Activated B cell treated with CpG ODN at 0.5 μM for 24 hours (primary cell): ENCODE measurements at regions not wholly inside any gene's neighbourhood (a gene's known extent, or its start where the extent isn't known, plus 50 kb on each side); places are given as distances from the start of the nearest gene placed in this dataset.

Experiments used
- ATAC-seq: fragments of 200-7000 bp; cut with Tn5 transposase; one replicate; pipeline ENCODE4 v1.10.0; 2021; ENCODE audit warnings: low read depth, mild to moderate bottlenecking, moderate library complexity
- CTCF ChIA-PET: fragments of 350-600 bp; sonication (Branson Sonifier 250); formaldehyde crosslinking; loops from one replicate; lab custom pipeline; 2021; ENCODE audit warnings: antibody characterized with exemption; lab: Charles Lee
- POLR2A ChIA-PET: fragments of 350-600 bp; sonication (Branson Sonifier 250); formaldehyde crosslinking; loops from one replicate; lab custom pipeline; 2021; ENCODE audit warnings: antibody characterized with exemption; lab: Charles Lee
- DNase-seq: peaks from one replicate; pipeline ENCODE4 v3.0.0; 2022
- H3K27ac Mint-ChIP-seq: one replicate; pipeline ENCODE4 v1.8.0; 2020; ENCODE audit warnings: mixed read lengths
- H3K27me3 Mint-ChIP-seq: one replicate; pipeline ENCODE4 v1.8.0; 2021; ENCODE audit warnings: mixed read lengths
- H3K36me3 Mint-ChIP-seq: one replicate; pipeline ENCODE4 v1.8.0; 2021; ENCODE audit warnings: low read depth, mixed read lengths
- H3K4me1 Mint-ChIP-seq: one replicate; pipeline ENCODE4 v1.8.0; 2021; ENCODE audit warnings: mixed read lengths
- H3K4me3 Mint-ChIP-seq: one replicate; pipeline ENCODE4 v1.8.0; 2020; ENCODE audit warnings: mild to moderate bottlenecking, mixed read lengths
- H3K9me3 Mint-ChIP-seq: one replicate; pipeline ENCODE4 v1.8.0; 2020; ENCODE audit warnings: mixed read lengths
- intact Hi-C: fragments of 100-400 bp; cut with micrococcal nuclease; formaldehyde crosslinking; loops from one replicate; pipeline ENCODE4 v1.15.1; 2024
- TF ChIP-seq, protein P1 (sequence below): fragments of 200-600 bp; IDR thresholded peaks from one replicate; pipeline ENCODE4 v1.8.0; 2022; ENCODE audit warnings: antibody characterized with exemption, mild to moderate bottlenecking

DNA sequence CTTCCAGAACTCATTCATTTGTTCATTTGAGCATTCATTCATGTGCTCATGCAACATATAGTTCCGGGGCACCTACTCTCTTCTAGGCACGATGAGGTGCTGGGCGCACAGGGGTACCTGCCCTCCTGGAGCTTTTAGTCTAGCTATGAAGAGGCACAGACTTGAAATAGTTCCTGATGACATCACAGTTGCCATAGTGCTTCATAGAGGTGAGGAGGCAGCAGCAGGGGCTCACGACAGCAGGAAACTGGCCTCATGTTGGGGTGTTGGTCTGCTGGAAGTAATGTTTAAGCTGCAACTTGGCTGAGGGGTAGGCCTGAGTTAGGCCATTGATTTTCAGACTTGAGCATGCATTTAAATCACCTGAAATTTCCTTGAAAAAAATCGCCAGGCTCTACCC is 195.5 kb downstream of the PHETA1 start:
- H3K27me3 Mint-ChIP-seq: peaks cover 20% of the 10 kb centered on the region
- H3K27ac Mint-ChIP-seq: no peak overlapping the region
- CTCF ChIA-PET: no interaction called here
- no peak for DNase-seq
- POLR2A ChIA-PET: no interaction called here
- no peak for ATAC-seq
- H3K36me3 Mint-ChIP-seq: no peaks in the 10 kb centered on the region
- H3K4me1 Mint-ChIP-seq: peaks cover 14% of the 10 kb centered on the region
- intact Hi-C loops: no loop called here
- no peaks in the 10 kb centered on the region for H3K9me3 Mint-ChIP-seq
- TF ChIP-seq, protein P1, sequence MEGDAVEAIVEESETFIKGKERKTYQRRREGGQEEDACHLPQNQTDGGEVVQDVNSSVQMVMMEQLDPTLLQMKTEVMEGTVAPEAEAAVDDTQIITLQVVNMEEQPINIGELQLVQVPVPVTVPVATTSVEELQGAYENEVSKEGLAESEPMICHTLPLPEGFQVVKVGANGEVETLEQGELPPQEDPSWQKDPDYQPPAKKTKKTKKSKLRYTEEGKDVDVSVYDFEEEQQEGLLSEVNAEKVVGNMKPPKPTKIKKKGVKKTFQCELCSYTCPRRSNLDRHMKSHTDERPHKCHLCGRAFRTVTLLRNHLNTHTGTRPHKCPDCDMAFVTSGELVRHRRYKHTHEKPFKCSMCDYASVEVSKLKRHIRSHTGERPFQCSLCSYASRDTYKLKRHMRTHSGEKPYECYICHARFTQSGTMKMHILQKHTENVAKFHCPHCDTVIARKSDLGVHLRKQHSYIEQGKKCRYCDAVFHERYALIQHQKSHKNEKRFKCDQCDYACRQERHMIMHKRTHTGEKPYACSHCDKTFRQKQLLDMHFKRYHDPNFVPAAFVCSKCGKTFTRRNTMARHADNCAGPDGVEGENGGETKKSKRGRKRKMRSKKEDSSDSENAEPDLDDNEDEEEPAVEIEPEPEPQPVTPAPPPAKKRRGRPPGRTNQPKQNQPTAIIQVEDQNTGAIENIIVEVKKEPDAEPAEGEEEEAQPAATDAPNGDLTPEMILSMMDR: no peak
- H3K4me3 Mint-ChIP-seq: no peak overlapping the region

DNA sequence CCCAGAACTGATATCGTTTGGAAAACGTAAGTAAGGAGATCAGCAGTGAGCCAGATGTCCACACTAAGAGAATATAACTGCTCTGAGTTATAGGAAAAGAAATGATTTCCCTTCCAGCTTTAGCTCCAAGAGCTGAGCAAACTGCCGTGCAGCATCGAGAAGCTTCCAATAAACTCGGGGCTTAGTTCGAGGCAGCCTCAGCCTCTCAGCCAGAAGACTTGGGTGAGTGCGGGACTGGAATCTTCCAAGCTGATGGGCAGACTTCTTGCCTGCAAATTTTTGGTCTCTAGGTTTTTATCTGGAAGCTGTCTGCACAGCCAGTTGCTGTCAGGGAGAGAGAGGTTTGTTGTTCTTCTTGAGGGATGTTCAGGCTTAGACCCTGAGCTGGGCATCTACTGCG is 196.1 kb downstream of the PHETA1 start:
- TF ChIP-seq, protein P1: no peak
- intact Hi-C loops: no loop called here
- Mint-ChIP-seq H3K27me3 (peaks cover 24% of the 10 kb centered on the region), H3K9me3 (no peaks in the 10 kb centered on the region), H3K4me1 (peaks cover 14% of the 10 kb centered on the region), H3K4me3 (no peak overlapping the region), H3K27ac (no peak overlapping the region), H3K36me3 (no peaks in the 10 kb centered on the region)
- POLR2A ChIA-PET: no interaction called here
- CTCF ChIA-PET: no interaction called here
- no peak for ATAC-seq
- no peak for DNase-seq

DNA sequence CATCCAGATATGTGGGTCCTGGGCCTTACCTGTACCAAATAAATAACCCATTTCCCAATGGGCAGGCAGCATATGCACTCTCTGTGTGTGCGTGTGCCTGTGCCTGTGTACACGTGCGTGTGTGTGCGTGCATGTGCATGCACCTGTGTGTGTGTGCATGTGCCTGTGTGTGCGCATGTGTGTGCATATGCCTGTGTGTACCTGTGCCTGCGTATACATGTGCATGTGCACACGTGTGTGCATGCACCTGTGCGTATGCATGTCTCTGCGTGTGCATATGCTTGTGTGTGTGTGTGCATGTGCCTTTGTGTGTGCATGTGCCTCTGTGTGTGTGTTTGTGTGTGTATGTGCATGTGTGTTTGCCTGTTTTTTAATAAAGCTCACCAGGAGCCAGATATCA is 197.1 kb downstream of the PHETA1 start:
- DNase-seq (no peak), ATAC-seq (no peak)
- intact Hi-C loops: no loop called here
- Mint-ChIP-seq H3K27me3 (peaks cover 21% of the 10 kb centered on the region), H3K4me3 (no peak overlapping the region), H3K4me1 (peaks cover 14% of the 10 kb centered on the region), H3K27ac (no peak overlapping the region), H3K36me3 (no peaks in the 10 kb centered on the region), H3K9me3 (no peaks in the 10 kb centered on the region)
- CTCF ChIA-PET: no interaction called here
- POLR2A ChIA-PET: no interaction called here
- TF ChIP-seq, protein P1: no peak

DNA sequence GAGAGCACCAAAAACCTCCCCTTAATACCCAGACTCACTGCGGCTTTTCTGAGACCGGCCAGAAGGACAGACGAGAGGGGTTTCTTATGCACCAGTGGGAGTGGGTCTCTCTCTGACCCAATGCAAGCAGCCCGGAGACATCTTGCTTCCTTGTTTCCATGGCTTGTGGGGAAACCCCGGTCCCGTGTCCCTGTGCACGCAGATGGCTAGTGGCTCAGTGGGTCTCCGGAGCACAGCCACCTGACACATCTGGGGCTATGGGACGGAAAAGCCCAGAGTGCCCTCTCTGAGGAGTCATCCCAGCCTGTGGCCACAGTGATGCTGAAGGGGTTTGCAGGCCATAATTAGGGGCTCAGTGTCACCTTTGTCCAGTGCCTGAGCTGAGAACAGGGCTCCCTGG is 197.6 kb downstream of the PHETA1 start:
- ChIA-PET CTCF (no interaction called here), POLR2A (no interaction called here)
- no peak for ATAC-seq
- peaks cover 19% of the 10 kb centered on the region for H3K27me3 Mint-ChIP-seq
- no peak for DNase-seq
- no peaks in the 10 kb centered on the region for H3K36me3 Mint-ChIP-seq
- H3K4me3 Mint-ChIP-seq: no peak overlapping the region
- H3K27ac Mint-ChIP-seq: no peak overlapping the region
- H3K4me1 Mint-ChIP-seq: peaks cover 14% of the 10 kb centered on the region
- H3K9me3 Mint-ChIP-seq: no peaks in the 10 kb centered on the region
- intact Hi-C loops: no loop called here
- TF ChIP-seq, protein P1: no peak

DNA sequence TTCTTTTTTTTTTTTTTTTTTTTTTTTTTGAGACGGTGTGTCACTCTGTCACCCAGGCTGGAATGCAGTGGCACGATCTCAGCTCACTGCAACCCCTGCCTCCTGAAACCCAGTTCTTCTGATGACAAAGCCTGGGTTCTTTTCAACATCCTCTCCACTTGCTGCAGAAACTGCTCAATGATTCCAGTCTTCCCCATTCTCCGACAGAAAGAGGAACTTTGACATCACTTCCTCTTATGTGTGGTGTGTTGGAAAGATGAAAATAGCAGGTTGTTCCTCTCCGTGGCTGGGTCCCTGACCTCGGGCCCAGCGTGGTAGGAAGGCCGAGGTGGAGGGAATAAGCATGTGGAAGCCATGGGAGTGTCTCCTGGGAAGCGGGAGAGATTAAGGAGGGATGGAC is 198.4 kb downstream of the PHETA1 start:
- no peaks in the 10 kb centered on the region for H3K36me3 Mint-ChIP-seq
- H3K27ac Mint-ChIP-seq: no peak overlapping the region
- H3K4me3 Mint-ChIP-seq: no peak overlapping the region
- TF ChIP-seq, protein P1: no peak
- CTCF ChIA-PET: no interaction called here
- DNase-seq: no peak
- intact Hi-C loops: no loop called here
- H3K4me1 Mint-ChIP-seq: peaks cover 14% of the 10 kb centered on the region
- no peaks in the 10 kb centered on the region for H3K9me3 Mint-ChIP-seq
- peaks cover 13% of the 10 kb centered on the region for H3K27me3 Mint-ChIP-seq
- peak; percentile 34 for ATAC-seq
- POLR2A ChIA-PET: no interaction called here
